ENCODE measurements at regions not wholly inside any gene's neighbourhood (a gene's known extent, or its start where the extent isn't known, plus 50 kb on each side); places are given as distances from the start of the nearest gene placed in this dataset.

DNA sequence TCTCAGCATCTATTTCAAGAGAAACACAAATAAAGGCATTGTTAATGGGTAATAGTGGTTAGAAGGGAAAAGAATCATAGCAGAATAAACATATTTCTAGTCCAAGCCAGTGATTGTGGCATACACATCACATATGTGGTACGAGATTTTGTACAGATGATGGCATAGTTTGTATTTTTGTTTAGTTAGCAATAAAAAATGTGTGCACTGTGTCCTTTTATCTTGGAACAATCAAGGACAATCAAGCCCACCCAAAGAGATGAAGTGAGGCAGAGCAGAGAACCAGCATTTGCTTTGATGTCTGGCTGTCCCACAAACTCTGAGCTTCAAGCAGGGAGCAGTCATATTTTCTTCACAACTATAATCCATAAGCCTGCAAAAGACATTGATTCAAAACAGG, 256.5 kb upstream of the CHD6 start:
- peaks cover 5% of the 10 kb centered on the region for H3K36me3 Mint-ChIP-seq
- H3K9me3 Mint-ChIP-seq: peaks cover 18% of the 10 kb centered on the region
- POLR2A ChIA-PET: no interaction called here
- H3K27me3 Mint-ChIP-seq (ENCODE audit: low read depth): no peaks in the 10 kb centered on the region
- H3K4me3 Mint-ChIP-seq: no peak overlapping the region
- DNase-seq (ENCODE audit: low spot score) (no peak), ATAC-seq (no peak)
- no peak overlapping the region for H3K27ac Mint-ChIP-seq
- CTCF ChIA-PET: no interaction called here
- H3K4me1 Mint-ChIP-seq: peaks cover 13% of the 10 kb centered on the region
- no peak for TF ChIP-seq NR1H2 (CRISPR knock-in tag; IDR thresholded peaks at IDR 0.05)
- TF ChIP-seq SMAD4 (CRISPR knock-in tag; IDR thresholded peaks at IDR 0.05): no peak
- TF ChIP-seq EMX1 (CRISPR knock-in tag; IDR thresholded peaks at IDR 0.05): no peak
- TF ChIP-seq ZNF671 (CRISPR knock-in tag; IDR thresholded peaks at IDR 0.05): no peak
- no peak for TF ChIP-seq IRF2 (CRISPR knock-in tag; IDR thresholded peaks at IDR 0.05; ENCODE audit: borderline replicate concordance, low read depth)
- no peak for TF ChIP-seq ZNF121 (CRISPR knock-in tag; IDR thresholded peaks at IDR 0.05)
- TF ChIP-seq, protein P1, sequence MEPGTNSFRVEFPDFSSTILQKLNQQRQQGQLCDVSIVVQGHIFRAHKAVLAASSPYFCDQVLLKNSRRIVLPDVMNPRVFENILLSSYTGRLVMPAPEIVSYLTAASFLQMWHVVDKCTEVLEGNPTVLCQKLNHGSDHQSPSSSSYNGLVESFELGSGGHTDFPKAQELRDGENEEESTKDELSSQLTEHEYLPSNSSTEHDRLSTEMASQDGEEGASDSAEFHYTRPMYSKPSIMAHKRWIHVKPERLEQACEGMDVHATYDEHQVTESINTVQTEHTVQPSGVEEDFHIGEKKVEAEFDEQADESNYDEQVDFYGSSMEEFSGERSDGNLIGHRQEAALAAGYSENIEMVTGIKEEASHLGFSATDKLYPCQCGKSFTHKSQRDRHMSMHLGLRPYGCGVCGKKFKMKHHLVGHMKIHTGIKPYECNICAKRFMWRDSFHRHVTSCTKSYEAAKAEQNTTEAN (CRISPR knock-in tag; IDR thresholded peaks at IDR 0.05): no peak
- no peak for TF ChIP-seq ZNF423 (CRISPR knock-in tag; IDR thresholded peaks at IDR 0.05)

DNA sequence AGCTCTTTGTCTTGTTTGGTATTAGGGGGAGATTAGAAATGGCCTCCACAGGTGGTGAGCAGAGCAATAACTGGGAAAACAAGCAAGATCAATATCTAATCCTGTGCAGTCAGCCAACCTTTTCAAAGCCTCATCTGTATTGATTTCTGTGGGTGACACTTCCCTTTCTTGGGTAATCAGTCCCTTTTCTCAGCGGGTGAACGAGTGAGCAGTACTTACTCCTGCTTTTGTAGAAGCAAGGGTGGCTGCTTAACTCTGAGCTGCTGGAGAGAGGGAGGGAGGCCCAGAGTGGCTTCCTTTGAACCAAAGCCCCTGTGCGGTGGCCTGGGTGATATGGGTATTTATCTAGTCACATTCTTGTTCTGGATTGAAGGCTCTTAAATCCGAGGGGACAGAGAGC, 254.8 kb upstream of the CHD6 start:
- Mint-ChIP-seq H3K27ac (no peak overlapping the region), H3K27me3 (ENCODE audit: low read depth) (peaks cover under 1% of the 10 kb centered on the region; the same call in 1 of the 2 replicates), H3K9me3 (peaks cover 36% of the 10 kb centered on the region), H3K36me3 (peaks cover 20% of the 10 kb centered on the region), H3K4me3 (no peak overlapping the region), H3K4me1 (no peaks in the 10 kb centered on the region)
- ChIA-PET CTCF (interaction anchor here (1.3 kb wide), 1 partner anchor 134 kb away, joined by 4 read pairs; no protein-coding TSS in a partner anchor), POLR2A (no interaction called here)
- TF ChIP-seq TEAD1 (CRISPR knock-in tag; IDR thresholded peaks at IDR 0.05): no peak
- no peak for TF ChIP-seq CREB1 (CRISPR knock-in tag; IDR thresholded peaks at IDR 0.05)
- TF ChIP-seq IRF2 (CRISPR knock-in tag; IDR thresholded peaks at IDR 0.05; ENCODE audit: borderline replicate concordance, low read depth): no peak
- TF ChIP-seq, protein P2, sequence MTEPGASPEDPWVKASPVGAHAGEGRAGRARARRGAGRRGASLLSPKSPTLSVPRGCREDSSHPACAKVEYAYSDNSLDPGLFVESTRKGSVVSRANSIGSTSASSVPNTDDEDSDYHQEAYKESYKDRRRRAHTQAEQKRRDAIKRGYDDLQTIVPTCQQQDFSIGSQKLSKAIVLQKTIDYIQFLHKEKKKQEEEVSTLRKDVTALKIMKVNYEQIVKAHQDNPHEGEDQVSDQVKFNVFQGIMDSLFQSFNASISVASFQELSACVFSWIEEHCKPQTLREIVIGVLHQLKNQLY (CRISPR knock-in tag; IDR thresholded peaks at IDR 0.05): no peak
- TF ChIP-seq, protein P3, sequence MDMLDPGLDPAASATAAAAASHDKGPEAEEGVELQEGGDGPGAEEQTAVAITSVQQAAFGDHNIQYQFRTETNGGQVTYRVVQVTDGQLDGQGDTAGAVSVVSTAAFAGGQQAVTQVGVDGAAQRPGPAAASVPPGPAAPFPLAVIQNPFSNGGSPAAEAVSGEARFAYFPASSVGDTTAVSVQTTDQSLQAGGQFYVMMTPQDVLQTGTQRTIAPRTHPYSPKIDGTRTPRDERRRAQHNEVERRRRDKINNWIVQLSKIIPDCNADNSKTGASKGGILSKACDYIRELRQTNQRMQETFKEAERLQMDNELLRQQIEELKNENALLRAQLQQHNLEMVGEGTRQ (CRISPR knock-in tag; IDR thresholded peaks at IDR 0.05): no peak
- no peak for TF ChIP-seq SOX15 (CRISPR knock-in tag; IDR thresholded peaks at IDR 0.05)
- TF ChIP-seq, protein P4, sequence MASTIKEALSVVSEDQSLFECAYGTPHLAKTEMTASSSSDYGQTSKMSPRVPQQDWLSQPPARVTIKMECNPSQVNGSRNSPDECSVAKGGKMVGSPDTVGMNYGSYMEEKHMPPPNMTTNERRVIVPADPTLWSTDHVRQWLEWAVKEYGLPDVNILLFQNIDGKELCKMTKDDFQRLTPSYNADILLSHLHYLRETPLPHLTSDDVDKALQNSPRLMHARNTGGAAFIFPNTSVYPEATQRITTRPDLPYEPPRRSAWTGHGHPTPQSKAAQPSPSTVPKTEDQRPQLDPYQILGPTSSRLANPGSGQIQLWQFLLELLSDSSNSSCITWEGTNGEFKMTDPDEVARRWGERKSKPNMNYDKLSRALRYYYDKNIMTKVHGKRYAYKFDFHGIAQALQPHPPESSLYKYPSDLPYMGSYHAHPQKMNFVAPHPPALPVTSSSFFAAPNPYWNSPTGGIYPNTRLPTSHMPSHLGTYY (CRISPR knock-in tag; IDR thresholded peaks at IDR 0.05): no peak
- no peak for TF ChIP-seq TP53 (CRISPR knock-in tag; IDR thresholded peaks at IDR 0.05)
- TF ChIP-seq, protein P1 (CRISPR knock-in tag; IDR thresholded peaks at IDR 0.05): no peak
- no peak for TF ChIP-seq MYBL2 (CRISPR knock-in tag; IDR thresholded peaks at IDR 0.05)
- ATAC-seq: no peak
- no peak for DNase-seq (ENCODE audit: low spot score)

DNA sequence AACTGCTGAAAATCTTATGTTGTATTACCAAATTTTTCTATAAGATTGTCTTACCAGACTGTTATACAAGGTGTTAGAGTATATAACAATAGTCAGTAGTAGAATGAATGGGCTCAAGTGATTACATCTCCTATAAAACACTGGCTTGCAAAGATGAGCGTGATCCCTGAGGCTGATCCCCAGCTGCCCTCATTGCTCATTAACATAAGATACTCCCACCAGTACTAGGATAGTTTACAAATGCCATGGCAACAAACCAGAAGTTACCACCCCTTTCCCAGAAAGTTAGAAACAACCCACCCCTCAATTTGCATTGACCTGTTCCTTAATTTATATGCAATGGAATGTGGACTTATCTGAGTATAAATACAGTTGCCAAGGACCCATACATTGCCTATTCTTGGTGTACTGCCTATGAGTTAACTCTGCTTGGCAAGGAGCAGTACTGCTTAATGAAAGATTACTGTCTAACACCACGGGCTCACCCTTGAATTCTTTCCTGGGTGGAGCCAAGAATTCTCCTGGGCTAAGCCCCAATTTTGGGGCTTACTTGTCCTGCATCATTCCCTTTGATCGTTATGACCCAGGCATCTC, 252.8 kb upstream of the CHD6 start:
- ATAC-seq: no peak
- ChIA-PET POLR2A (no interaction called here), CTCF (no interaction called here)
- H3K27me3 Mint-ChIP-seq (ENCODE audit: low read depth): peaks cover 4% of the 10 kb centered on the region
- H3K27ac Mint-ChIP-seq: no peak overlapping the region
- H3K4me1 Mint-ChIP-seq: no peaks in the 10 kb centered on the region
- H3K4me3 Mint-ChIP-seq: no peak overlapping the region
- peaks cover 53% of the 10 kb centered on the region for H3K9me3 Mint-ChIP-seq
- DNase-seq (ENCODE audit: low spot score): no peak
- H3K36me3 Mint-ChIP-seq: peaks cover 34% of the 10 kb centered on the region
- TF ChIP-seq MYBL2 (CRISPR knock-in tag; IDR thresholded peaks at IDR 0.05): no peak
- no peak for TF ChIP-seq ETV6 (CRISPR knock-in tag; IDR thresholded peaks at IDR 0.05)
- no peak for TF ChIP-seq ZBTB21 (CRISPR knock-in tag; IDR thresholded peaks at IDR 0.05; ENCODE audit: borderline replicate concordance)
- no peak for TF ChIP-seq TEAD4 (CRISPR knock-in tag; IDR thresholded peaks at IDR 0.05)
- no peak for TF ChIP-seq FOXK1 (CRISPR knock-in tag; IDR thresholded peaks at IDR 0.05)
- no peak for TF ChIP-seq ZNF263 (CRISPR knock-in tag; IDR thresholded peaks at IDR 0.05; ENCODE audit: low read depth)
- TF ChIP-seq, protein P5, sequence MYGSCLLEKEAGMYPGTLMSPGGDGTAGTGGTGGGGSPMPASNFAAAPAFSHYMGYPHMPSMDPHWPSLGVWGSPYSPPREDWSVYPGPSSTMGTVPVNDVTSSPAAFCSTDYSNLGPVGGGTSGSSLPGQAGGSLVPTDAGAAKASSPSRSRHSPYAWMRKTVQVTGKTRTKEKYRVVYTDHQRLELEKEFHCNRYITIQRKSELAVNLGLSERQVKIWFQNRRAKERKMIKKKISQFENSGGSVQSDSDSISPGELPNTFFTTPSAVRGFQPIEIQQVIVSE (CRISPR knock-in tag; IDR thresholded peaks at IDR 0.05; ENCODE audit: borderline replicate concordance): no peak
- TF ChIP-seq HMGA2 (CRISPR knock-in tag; IDR thresholded peaks at IDR 0.05): no peak
- TF ChIP-seq SMAD4 (CRISPR knock-in tag; IDR thresholded peaks at IDR 0.05): no peak
- TF ChIP-seq RELA (CRISPR knock-in tag; IDR thresholded peaks at IDR 0.05; ENCODE audit: borderline replicate concordance): no peak
- TF ChIP-seq, protein P6, sequence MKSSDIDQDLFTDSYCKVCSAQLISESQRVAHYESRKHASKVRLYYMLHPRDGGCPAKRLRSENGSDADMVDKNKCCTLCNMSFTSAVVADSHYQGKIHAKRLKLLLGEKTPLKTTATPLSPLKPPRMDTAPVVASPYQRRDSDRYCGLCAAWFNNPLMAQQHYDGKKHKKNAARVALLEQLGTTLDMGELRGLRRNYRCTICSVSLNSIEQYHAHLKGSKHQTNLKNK (CRISPR knock-in tag; IDR thresholded peaks at IDR 0.05): no peak
